Right kidney (tissue), 1 donor: ENCODE measurements at regions not wholly inside any gene's neighbourhood (a gene's known extent, or its start where the extent isn't known, plus 50 kb on each side); places are given as distances from the start of the nearest gene placed in this dataset.

Experiments
- DNase-seq: peaks from one replicate; pipeline ENCODE4 v3.0.0-alpha.2; 2016

- DNase-seq = no peak
These were observed 65.6 kb upstream of the CD180 start for GRCh38 chr5:67262206-67262605.

- no peak for DNase-seq
These were observed 63.1 kb upstream of the CD180 start for GRCh38 chr5:67259548-67260215.

- DNase-seq = no peak
These were observed 60.9 kb upstream of the CD180 start for GRCh38 chr5:67257500-67257899.

- no peak for DNase-seq
These were observed 60.5 kb upstream of the CD180 start for GRCh38 chr5:67257077-67257476.

GRCh38 chr5:67255881-67256280, 59.3 kb upstream of the CD180 start:
- no peak for DNase-seq

- no peak for DNase-seq
These were observed 57.3 kb upstream of the CD180 start for GRCh38 chr5:67253911-67254310.

- DNase-seq = no peak
These were observed 52.9 kb upstream of the CD180 start for GRCh38 chr5:67249590-67249895.

- DNase-seq = no peak
These were observed 52.3 kb upstream of the CD180 start for GRCh38 chr5:67248703-67249589.

GRCh38 chr5:67246546-67247268, 50.1 kb upstream of the CD180 start:
- no peak for DNase-seq
